GM21528 (cell line): ENCODE measurements at regions not wholly inside any gene's neighbourhood (a gene's known extent, or its start where the extent isn't known, plus 50 kb on each side); places are given as distances from the start of the nearest gene placed in this dataset.

Experiments used
- ATAC-seq: cut with Tn5 transposase; IDR thresholded peaks from one replicate; pipeline ENCODE4 v1.9.1; 2021; ENCODE audit warnings: mild to moderate bottlenecking, moderate library complexity; ENCODE audit not compliant: unreplicated experiment, low FRiP score

DNA sequence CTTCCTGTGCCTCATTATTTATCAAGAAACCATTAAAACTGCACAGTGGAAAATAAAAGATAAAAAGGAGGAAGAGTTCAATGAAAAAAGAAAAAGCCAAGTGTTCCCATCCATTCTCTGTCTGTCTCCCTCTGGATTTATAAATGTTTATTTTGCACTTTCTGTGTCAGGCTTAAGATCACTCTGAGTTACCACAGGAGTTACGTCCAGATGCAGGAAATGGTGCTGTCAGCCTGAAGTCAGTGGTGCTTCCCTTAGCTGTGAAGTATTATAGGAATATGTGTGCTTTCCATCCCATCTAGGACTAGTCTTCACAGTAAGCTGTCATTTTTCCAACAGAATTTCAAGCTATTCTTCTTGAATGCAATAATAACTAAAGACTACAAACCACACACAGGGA is 420.2 kb downstream of the KCTD12 start:
- no peak for ATAC-seq

DNA sequence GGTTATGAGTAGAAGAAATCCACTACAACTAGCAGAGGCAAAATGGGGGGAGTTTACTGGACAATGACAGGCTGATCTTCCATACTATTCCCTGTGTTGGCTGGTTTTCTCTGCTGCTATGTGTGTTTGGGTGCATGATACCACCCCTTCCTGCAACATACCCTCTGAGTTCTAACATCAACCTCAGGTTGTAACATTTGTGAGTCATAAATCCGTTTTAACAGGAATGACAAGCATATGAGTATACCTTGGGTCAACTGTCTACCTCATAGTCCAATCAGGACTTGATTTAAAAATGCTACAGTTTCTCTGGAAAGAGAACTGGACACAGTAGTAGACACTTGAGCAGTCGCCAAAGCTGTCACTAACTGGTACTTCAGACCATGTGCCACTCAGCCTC is 422.9 kb downstream of the KCTD12 start:
- no peak for ATAC-seq

DNA sequence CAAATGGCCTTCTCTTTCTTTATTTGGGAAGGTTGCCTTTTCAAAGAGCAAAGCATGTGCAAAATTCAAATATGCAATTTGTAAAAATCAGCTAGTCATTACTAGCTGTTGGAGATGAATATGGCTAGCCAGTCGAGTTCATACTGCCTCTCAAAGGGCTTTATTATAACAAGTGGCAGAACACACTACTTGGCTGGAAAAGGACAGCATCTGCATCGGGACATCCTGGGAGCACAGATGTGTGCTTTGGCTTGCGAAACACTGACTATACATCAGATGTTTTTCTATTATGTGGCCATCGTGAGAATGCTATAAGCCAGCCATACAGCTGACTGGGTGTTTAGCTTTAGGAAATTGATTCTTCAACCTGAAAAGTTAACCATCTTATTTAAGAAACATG is 424.2 kb downstream of the KCTD12 start:
- ATAC-seq: no peak

DNA sequence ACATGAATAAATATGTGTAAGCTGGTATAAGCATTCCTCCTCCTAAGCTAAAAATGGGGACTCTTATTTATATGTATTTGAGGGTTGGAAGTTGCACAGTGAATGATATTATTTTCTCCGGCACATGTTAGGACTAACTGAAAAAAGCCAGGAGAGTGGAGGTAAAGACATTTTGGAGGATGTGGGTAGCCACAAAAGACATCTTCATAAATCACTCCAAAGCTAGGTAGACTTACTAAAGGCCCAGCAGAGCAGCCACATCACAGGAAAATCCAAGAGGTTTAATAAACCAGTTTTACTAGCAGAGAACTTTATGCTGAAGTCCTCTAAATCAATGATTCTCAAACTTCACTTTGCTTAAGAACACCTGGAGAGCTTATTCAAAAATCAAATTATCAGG is 424.7 kb downstream of the KCTD12 start:
- ATAC-seq: no peak

DNA sequence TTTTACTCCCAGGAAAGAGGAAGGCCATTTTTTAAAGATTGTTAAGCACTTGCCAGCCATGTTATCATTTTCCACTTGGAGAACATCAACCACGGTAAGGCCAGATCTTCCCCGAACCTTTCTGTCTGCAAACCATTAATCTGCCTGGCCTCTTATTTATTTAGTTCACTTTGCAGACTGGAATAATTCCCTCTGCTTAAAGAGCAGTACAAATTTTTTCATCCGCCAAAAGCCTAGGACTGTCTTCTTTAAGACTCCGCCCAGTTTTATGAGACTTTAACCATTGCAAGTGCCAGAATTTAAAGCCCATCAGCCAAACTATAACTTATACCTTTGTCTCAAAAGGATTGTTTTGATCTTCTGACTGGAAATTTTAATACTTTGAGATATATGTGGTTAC is 426.3 kb downstream of the KCTD12 start:
- ATAC-seq: no peak

DNA sequence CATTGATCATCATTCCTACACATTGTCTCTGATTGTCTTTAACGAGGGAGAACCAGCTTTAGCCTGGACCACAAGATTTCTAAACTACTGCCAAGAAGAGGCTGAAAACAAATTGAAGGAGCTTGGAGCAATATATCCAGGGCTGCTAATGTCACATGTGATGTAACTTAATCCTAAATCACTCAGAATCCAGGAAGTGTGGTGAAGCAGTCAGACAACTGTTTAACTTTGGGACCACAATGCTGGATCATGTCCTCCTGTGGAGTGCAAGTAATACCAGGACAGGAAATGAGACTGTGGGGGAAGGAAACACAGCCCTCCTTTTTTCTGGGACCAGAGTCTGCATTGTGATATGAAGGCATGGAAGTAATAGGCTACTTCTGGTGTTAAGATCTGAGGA is 430.2 kb downstream of the KCTD12 start:
- ATAC-seq: no peak

DNA sequence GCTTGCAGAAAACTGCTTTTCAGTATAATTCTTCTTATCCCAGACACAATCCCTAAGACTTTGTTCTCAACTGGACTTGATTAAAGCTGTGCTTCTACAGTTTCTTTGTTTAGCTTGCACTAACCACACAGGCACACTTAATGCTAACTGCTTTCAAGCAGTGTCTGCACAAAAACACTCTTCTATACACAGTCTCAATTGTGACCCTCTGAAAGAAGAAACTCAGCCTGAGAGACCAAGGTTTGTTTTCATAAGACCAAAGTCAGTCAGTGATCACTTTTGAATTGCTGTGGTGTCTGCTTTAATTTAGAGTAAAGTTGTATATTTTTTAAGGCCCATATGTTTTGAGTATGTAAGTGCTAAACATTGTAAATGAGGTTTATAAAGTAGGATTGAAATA is 431.2 kb downstream of the KCTD12 start:
- ATAC-seq: no peak

DNA sequence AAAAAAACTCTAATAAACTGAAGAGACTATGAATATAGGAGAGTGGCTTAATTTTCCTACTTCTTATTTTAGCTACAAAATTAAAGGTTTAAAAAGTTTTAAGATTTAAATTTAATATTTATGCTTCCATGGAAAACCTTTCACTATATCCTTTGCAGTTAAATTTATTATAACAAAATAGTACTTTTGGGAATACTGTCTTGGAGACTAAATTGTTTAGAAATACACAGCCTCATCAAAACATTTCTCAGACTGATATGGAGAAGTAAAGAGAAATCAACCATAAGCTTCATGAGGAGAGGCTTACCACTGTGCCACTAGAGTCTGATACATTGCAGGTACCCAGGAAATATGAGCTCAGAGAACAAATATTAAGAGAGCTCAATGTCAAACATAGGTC is 436.5 kb downstream of the KCTD12 start:
- no peak for ATAC-seq

DNA sequence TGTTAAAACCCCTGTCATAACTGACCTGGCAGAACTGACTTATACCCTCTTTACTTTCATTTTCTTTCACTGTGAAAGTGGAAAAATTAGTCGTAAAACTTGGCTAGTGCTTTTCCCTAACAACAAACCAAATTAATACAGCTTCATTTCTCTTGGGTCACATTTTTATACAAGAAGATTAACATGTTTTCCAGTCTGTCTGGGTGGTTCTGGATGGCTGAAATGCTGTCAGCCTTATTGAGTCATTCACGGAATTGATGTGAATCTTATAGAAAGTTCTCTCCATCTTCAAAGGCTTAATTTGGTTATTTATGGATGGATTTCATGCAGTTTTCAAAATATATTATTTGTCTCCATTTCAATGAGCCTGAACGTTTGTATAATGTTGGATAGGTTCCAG is 440.0 kb downstream of the KCTD12 start:
- no peak for ATAC-seq

DNA sequence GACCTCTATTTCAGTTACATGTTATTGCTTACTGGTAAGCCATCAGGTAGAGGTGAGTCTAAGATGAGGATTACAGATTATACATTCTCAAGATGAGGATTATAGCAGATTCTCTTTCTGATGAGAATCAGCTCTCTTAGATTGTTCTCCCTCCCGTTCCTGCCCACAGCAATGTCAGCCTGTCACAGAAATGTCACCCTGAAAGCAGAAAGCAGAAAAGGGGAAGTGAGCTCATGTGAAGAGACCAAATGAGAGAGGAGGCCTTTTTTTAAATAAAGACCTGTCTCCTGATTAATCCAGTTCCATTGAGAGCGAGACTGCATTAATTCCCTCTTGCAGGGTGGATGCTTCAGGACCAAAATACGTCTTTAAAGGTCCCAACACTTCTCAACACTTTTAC is 445.6 kb downstream of the KCTD12 start:
- ATAC-seq: peak; percentile 96

DNA sequence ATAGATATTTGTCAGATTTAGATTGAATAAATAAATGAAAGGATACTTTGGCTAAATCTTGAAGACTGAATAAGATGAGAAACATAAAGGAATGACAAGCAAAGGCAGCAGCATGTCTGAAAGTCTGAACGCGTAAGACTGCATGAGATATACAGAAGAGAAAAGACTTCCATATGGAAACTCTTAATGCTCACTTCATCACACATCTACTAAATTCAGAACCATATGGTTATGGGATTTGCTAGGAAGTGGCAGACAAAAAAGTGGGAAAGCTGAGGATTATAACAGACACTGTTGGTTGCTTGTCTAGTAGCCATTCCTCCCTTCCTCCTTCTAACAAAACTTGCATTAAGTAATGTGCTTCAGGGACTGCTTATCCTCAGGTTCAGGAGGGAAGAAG is 446.7 kb downstream of the KCTD12 start:
- no peak for ATAC-seq

DNA sequence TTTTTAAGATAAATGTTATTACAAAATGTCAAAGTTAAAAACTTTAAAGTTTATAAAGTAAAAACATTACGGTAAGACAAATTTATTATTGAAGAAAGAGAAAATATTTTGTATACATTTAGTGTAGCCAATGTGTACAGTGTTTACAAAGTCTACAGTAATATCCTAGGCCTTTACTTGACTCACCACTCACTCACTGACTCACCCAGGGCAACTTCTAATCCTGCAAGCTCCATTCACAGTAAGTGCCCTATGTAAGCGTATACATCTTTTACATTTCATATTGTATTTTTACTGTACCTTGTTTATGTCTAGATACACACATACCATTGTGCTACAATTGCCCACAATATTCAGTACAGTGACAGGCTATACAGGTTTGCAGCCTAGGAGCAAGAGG is 448.2 kb downstream of the KCTD12 start:
- no peak for ATAC-seq

DNA sequence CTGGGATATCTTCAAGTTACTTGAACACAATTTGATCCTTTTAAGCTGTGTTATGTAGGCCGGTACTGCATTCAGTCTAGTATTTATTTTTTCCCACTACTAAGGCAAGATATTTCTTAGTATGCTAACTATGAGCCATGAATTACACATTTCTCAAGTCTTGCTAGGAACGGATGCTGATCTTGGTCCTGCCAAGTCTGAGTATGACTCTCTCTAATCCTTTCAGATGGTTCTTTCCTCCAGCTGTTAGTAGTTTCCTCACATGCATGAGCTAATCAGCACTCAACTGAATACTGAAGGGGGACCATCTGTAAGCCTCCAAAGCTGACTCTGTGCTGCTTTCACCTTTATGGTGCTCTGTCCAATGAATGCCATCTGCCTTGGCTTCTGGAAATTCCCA is 460.3 kb downstream of the KCTD12 start:
- ATAC-seq: no peak

DNA sequence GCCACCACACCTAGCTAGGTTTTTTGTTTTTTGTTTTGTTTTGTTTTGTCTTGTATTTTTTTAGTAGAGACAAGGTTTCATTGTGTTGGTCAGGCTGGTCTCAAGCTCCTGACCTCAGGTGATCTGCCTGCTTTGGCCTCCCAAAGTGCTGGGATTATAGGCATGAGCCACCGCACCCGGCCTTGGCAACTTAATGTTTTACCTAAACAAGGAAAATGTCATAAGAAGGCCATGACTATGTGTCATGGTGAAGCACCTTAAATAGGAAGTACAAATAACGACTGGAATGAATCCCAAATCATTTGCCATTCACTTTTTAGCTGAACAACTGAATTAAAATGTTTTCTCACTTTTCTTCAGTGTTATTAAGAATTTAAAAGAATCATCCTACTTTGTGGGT is 465.2 kb downstream of the KCTD12 start:
- ATAC-seq: no peak

DNA sequence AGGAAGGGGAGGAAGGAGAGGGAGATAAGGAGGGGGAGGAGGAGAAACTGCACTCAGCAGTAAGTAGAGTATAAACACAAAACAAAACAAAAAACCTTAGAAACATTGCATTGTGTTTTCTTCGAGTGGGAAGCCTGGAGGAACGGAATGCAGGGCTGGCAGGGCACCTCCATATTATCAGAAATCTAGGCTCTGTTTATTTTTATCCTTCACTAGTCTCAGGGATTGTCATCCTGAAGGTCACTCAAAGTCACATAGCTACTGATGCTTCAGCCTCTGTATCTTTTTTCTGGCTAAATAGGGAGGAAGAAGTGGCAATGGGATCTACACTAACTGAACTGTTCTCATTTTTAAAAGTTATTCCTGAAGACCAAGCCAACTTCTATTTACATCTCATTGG is 467.8 kb downstream of the KCTD12 start:
- no peak for ATAC-seq

DNA sequence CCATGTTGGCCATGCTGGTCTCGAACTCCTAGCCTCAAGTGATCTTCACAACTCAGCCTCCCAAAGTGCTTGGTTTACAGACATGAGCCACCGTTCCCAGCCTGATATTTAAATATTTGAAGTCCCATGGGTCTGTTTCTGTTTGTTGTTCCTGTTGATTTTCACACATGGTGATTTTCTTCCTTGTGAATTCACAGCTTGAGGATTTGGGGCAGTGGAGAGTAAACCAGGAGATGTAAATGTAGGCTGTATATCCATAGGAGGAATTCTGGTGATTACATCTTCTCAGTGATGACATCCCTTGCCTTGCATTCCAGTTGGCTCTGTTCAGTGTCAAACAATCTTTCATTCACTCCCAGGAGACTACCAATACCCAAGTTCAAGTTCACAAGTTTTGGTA is 471.9 kb downstream of the KCTD12 start:
- no peak for ATAC-seq

DNA sequence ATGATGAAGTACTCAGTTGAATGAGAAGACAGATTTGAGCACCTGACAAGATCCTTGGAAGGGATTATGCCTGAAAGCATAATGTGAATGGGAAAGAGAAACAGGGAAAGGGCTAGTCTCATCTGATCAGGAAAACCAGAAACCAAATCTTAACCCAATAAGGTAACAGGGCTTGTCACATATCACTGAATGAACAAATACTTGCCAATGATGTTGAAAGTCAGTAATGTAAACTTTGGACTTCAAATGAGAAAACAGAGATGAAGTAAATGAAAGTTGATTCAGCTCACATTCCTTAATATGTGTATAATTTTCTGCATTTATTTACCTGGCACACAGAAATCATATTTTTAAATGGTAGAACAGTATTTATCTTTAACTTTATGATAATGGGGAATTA is 480.0 kb downstream of the KCTD12 start:
- ATAC-seq: no peak

DNA sequence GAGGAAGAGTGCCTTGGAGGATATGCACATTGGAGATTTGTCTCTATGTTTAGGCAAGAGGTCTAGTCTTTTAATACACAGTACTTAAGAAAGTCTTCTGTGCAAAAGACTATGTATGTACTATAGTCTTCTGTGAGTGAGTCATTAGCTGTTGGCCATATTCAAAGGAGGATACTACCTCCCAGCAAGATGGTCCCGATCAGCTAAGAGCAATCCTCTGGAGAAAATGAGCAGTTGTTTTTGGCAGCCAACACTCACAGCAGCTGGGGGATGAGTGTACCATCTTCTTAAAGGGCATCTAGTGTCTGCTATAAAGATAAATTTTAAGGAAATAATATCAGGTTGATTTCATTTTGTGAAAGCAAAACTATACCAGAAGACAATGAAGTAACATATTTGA is 487.8 kb downstream of the KCTD12 start:
- ATAC-seq: no peak

DNA sequence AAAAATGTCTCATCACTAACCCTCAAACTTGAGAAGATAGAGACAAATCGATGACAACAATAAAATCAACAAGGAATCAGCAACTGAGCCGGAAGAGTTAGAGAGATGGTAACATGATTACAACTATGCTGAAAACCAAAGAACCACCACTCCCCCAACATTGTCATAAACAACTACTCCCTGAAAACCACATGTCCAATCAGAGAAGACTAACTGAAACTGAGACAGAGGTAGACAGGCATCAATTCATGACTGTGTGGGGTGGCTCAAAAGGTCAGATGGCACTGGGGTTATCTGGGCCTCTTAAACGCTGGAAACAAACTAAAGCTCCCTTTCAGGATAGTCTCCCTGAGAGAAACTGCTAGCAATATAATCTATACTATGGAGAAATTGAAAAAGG is 488.8 kb downstream of the KCTD12 start:
- no peak for ATAC-seq

DNA sequence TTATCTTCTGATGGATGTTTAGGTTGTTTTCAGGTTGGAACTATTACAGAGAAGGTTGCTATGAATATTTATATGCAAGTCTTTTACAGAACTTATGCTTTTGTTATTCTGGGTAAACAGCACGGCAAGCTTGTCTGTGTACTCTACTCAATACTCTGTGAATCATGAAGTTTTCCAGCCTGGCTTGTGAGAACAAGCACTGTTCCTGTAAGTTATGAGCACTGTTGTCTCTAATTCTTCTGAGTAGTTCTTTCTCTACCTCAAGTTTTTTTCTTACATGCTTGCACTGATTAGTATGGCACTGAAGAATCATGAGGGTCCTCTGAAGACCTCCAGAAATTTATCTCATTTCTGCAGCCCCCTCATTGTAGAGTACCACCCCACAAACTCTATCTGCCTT is 496.9 kb downstream of the KCTD12 start:
- ATAC-seq: no peak

DNA sequence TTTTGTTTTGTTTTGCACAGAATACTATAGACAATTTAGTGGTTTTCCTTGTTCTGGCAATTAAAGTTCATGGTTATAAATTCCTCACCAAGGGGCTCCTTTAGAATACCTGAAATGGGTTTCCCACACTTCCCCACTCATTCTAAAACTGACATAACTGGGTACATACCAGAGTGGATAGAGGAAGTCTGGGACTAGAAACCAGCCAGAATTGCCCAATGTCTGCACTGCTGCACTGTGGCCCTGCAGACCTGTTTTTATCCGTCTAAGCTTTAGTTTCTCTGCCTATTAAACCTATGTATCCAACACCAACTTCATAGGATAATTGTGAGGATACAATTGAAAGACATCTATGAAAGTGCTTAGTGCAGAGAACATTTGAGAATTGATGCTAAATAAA is 498.6 kb downstream of the KCTD12 start:
- ATAC-seq: no peak

DNA sequence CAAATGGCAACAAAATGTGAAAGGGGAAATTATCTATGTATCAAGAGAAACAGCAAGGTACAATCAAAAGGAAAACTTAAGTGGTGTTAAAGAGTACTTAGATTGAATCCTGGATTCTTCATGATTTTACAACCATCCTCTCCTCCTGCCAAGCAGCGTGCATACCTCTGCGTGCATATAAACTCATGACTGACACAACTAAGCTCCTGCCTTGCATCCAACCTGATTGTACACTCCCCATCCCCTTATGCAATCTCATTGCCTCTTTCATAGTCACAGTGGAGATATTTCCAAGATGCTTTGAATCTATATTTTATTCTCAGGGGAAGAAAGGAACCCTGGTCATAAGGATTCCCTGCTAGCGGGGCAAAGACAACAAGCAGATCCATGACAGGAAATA is 499.9 kb downstream of the KCTD12 start:
- ATAC-seq: no peak

DNA sequence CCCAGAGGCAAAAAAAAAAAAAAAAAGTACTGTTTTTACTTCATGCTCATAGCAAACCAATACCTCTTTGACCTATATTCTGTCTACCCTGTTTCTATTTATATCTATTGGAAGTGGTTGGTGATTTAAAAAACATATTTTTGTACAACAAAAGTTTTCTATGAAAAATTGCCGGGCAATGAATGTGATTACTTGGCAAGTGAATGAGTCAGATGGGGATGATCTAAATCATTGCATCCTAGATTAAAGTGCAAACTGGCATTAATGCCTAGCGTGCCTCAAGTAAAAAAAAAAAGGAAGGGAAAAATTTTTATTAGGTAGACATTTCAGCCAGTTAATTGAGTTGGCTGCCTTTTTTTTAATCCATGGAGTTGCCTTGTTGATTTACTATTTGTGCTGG is 500.6 kb downstream of the KCTD12 start:
- no peak for ATAC-seq
